ENCODE measurements at regions not wholly inside any gene's neighbourhood (a gene's known extent, or its start where the extent isn't known, plus 50 kb on each side); places are given as distances from the start of the nearest gene placed in this dataset.

GRCh38 chr4:20576861-20577260, 123.4 kb upstream of the PACRGL start:
- H3K9me3 ChIP-seq (ENCODE audit: insufficient read depth, low read length, severe bottlenecking): no peaks in the 10 kb centered on the region
- no peak overlapping the region for H3K4me3 ChIP-seq (ENCODE audit: low read depth in 1 of 2, low read length in 2 of 2)
- no peaks in the 10 kb centered on the region for H4K20me1 ChIP-seq (ENCODE audit: insufficient read depth, low read length)
- H3K27me3 ChIP-seq (ENCODE audit: insufficient read depth, low read length, poor library complexity): no peaks in the 10 kb centered on the region
- no peak overlapping the region for H2AFZ ChIP-seq (ENCODE audit: low read depth, low read length)
- H3K79me2 ChIP-seq (ENCODE audit: insufficient read depth, low read length): no peaks in the 10 kb centered on the region
- H3K36me3 ChIP-seq (ENCODE audit: insufficient read depth, low read length): no peaks in the 10 kb centered on the region
- DNase-seq (no peak), ATAC-seq (ENCODE audit: insufficient read depth, low read depth) (no peak)
- H3K9ac ChIP-seq (ENCODE audit: low read depth, low read length): no peak overlapping the region
- no peak for TF ChIP-seq EZH2 (IDR thresholded peaks at IDR 0.05; ENCODE audit: borderline replicate concordance, low read depth, low read length, severe bottlenecking)
- TF ChIP-seq, protein P1, sequence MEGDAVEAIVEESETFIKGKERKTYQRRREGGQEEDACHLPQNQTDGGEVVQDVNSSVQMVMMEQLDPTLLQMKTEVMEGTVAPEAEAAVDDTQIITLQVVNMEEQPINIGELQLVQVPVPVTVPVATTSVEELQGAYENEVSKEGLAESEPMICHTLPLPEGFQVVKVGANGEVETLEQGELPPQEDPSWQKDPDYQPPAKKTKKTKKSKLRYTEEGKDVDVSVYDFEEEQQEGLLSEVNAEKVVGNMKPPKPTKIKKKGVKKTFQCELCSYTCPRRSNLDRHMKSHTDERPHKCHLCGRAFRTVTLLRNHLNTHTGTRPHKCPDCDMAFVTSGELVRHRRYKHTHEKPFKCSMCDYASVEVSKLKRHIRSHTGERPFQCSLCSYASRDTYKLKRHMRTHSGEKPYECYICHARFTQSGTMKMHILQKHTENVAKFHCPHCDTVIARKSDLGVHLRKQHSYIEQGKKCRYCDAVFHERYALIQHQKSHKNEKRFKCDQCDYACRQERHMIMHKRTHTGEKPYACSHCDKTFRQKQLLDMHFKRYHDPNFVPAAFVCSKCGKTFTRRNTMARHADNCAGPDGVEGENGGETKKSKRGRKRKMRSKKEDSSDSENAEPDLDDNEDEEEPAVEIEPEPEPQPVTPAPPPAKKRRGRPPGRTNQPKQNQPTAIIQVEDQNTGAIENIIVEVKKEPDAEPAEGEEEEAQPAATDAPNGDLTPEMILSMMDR (IDR thresholded peaks at IDR 0.05; ENCODE audit: borderline replicate concordance, extremely low read depth, low read length, poor library complexity, severe bottlenecking): no peak
- H3K4me1 ChIP-seq (ENCODE audit: insufficient read depth, low read length): no peaks in the 10 kb centered on the region
- no peak overlapping the region for H3K4me2 ChIP-seq (ENCODE audit: insufficient read depth, low read length)
- no peak overlapping the region for H3K27ac ChIP-seq (ENCODE audit: low read length)

DNA sequence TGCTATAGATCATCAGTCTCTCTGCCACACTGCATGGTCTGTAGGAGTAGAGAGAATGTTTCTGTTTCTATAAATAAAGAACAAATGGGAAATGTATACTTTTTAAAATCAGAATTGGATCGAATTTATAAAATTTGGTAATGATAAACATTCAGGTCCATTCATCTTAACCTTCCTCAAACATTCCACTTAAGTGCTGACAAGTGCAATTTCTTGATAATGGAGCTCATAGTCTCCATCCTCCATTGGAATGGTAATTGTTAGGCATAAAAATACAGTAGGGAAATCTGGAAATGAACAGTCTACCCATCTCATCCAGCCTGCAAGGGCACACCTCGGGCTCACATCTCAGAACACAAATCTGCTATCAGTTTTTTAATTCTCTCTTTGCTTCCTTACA, 122.6 kb upstream of the PACRGL start:
- no peaks in the 10 kb centered on the region for H4K20me1 ChIP-seq (ENCODE audit: insufficient read depth, low read length)
- TF ChIP-seq EZH2 (IDR thresholded peaks at IDR 0.05; ENCODE audit: borderline replicate concordance, low read depth, low read length, severe bottlenecking): no peak
- TF ChIP-seq, protein P1 (IDR thresholded peaks at IDR 0.05; ENCODE audit: borderline replicate concordance, extremely low read depth, low read length, poor library complexity, severe bottlenecking): no peak
- no peaks in the 10 kb centered on the region for H3K36me3 ChIP-seq (ENCODE audit: insufficient read depth, low read length)
- H3K27ac ChIP-seq (ENCODE audit: low read length): no peak overlapping the region
- no peaks in the 10 kb centered on the region for H3K4me1 ChIP-seq (ENCODE audit: insufficient read depth, low read length)
- H2AFZ ChIP-seq (ENCODE audit: low read depth, low read length): no peak overlapping the region
- H3K4me2 ChIP-seq (ENCODE audit: insufficient read depth, low read length): no peak overlapping the region
- H3K27me3 ChIP-seq (ENCODE audit: insufficient read depth, low read length, poor library complexity): no peaks in the 10 kb centered on the region
- no peak for ATAC-seq (ENCODE audit: insufficient read depth, low read depth)
- H3K9ac ChIP-seq (ENCODE audit: low read depth, low read length): no peak overlapping the region
- DNase-seq: no peak
- H3K79me2 ChIP-seq (ENCODE audit: insufficient read depth, low read length): no peaks in the 10 kb centered on the region
- H3K4me3 ChIP-seq (ENCODE audit: low read depth in 1 of 2, low read length in 2 of 2): no peak overlapping the region
- no peaks in the 10 kb centered on the region for H3K9me3 ChIP-seq (ENCODE audit: insufficient read depth, low read length, severe bottlenecking)

GRCh38 chr4:20580907-20581306, 119.4 kb upstream of the PACRGL start:
- DNase-seq (no peak), ATAC-seq (ENCODE audit: insufficient read depth, low read depth) (no peak)
- no peaks in the 10 kb centered on the region for H3K27me3 ChIP-seq (ENCODE audit: insufficient read depth, low read length, poor library complexity)
- H3K27ac ChIP-seq (ENCODE audit: low read length): no peak overlapping the region
- H3K36me3 ChIP-seq (ENCODE audit: insufficient read depth, low read length): no peaks in the 10 kb centered on the region
- H3K4me1 ChIP-seq (ENCODE audit: insufficient read depth, low read length): no peaks in the 10 kb centered on the region
- TF ChIP-seq, protein P1 (IDR thresholded peaks at IDR 0.05; ENCODE audit: borderline replicate concordance, extremely low read depth, low read length, poor library complexity, severe bottlenecking): no peak
- TF ChIP-seq EZH2 (IDR thresholded peaks at IDR 0.05; ENCODE audit: borderline replicate concordance, low read depth, low read length, severe bottlenecking): no peak
- H2AFZ ChIP-seq (ENCODE audit: low read depth, low read length): no peak overlapping the region
- no peaks in the 10 kb centered on the region for H3K79me2 ChIP-seq (ENCODE audit: insufficient read depth, low read length)
- H3K4me2 ChIP-seq (ENCODE audit: insufficient read depth, low read length): no peak overlapping the region
- no peak overlapping the region for H3K4me3 ChIP-seq (ENCODE audit: low read depth in 1 of 2, low read length in 2 of 2)
- no peak overlapping the region for H3K9ac ChIP-seq (ENCODE audit: low read depth, low read length)
- no peaks in the 10 kb centered on the region for H4K20me1 ChIP-seq (ENCODE audit: insufficient read depth, low read length)
- no peaks in the 10 kb centered on the region for H3K9me3 ChIP-seq (ENCODE audit: insufficient read depth, low read length, severe bottlenecking)

DNA sequence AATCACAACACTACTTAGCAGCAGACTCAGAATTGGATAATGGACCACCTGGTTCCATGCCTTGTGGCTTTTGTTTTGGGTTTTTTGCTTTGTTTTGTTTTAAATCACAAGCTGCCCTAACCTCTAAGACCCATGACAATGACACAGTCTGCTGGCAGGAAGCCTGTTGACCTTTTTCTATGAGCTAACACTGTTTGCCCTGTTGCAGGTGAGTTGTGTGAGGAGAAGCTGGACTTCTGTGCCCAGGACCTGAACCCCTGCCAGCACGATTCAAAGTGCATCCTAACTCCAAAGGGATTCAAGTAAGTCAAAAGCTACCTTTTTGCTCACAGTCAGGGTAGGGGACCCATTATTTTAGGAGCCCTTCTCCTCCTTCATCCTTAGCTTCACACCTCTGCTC, 110.8 kb upstream of the PACRGL start:
- Histone ChIP-seq H3K79me2 (ENCODE audit: insufficient read depth, low read length) (no peaks in the 10 kb centered on the region), H3K9ac (ENCODE audit: low read depth, low read length) (no peak overlapping the region), H3K27ac (ENCODE audit: low read length) (no peak overlapping the region), H3K4me2 (ENCODE audit: insufficient read depth, low read length) (no peak overlapping the region), H2AFZ (ENCODE audit: low read depth, low read length) (no peak overlapping the region), H3K4me3 (ENCODE audit: low read depth in 1 of 2, low read length in 2 of 2) (no peak overlapping the region), H3K27me3 (ENCODE audit: insufficient read depth, low read length, poor library complexity) (no peaks in the 10 kb centered on the region), H3K9me3 (ENCODE audit: insufficient read depth, low read length, severe bottlenecking) (no peaks in the 10 kb centered on the region), H3K4me1 (ENCODE audit: insufficient read depth, low read length) (no peaks in the 10 kb centered on the region), H4K20me1 (ENCODE audit: insufficient read depth, low read length) (no peaks in the 10 kb centered on the region), H3K36me3 (ENCODE audit: insufficient read depth, low read length) (no peaks in the 10 kb centered on the region)
- ATAC-seq (ENCODE audit: insufficient read depth, low read depth): no peak
- DNase-seq: no peak
- TF ChIP-seq EZH2 (IDR thresholded peaks at IDR 0.05; ENCODE audit: borderline replicate concordance, low read depth, low read length, severe bottlenecking): no peak
- TF ChIP-seq, protein P1 (IDR thresholded peaks at IDR 0.05; ENCODE audit: borderline replicate concordance, extremely low read depth, low read length, poor library complexity, severe bottlenecking): no peak

Data from DND-41 (cell line).